IPS-15b (cell line): ENCODE measurements at regions not wholly inside any gene's neighbourhood (a gene's known extent, or its start where the extent isn't known, plus 50 kb on each side); places are given as distances from the start of the nearest gene placed in this dataset.
A peak's percentile ranks its signal among the peaks of the same experiment; 100 is the strongest.

Source experiments
- H3K27me3 ChIP-seq: one replicate; pipeline ENCODE4 v1.6.1; 2013; ENCODE audit warnings: low read length; ENCODE audit not compliant: control insufficient read depth, insufficient read depth
- H3K36me3 ChIP-seq: one replicate; pipeline ENCODE4 v1.6.1; 2013; ENCODE audit warnings: low read length; ENCODE audit not compliant: control insufficient read depth, insufficient read depth
- H3K4me1 ChIP-seq: one replicate; pipeline ENCODE4 v1.6.1; 2013; ENCODE audit warnings: mild to moderate bottlenecking, low read length; ENCODE audit not compliant: control insufficient read depth, insufficient read depth
- H3K4me3 ChIP-seq: one replicate; pipeline ENCODE4 v1.5.1; 2013; ENCODE audit warnings: low read depth, low read length
- H3K9ac ChIP-seq: one replicate; pipeline ENCODE4 v1.6.1; 2013; ENCODE audit warnings: low read depth, mild to moderate bottlenecking, low read length
- H3K9me3 ChIP-seq: one replicate; pipeline ENCODE4 v1.6.1; 2013; ENCODE audit warnings: mild to moderate bottlenecking, low read length; ENCODE audit not compliant: control insufficient read depth, insufficient read depth

DNA sequence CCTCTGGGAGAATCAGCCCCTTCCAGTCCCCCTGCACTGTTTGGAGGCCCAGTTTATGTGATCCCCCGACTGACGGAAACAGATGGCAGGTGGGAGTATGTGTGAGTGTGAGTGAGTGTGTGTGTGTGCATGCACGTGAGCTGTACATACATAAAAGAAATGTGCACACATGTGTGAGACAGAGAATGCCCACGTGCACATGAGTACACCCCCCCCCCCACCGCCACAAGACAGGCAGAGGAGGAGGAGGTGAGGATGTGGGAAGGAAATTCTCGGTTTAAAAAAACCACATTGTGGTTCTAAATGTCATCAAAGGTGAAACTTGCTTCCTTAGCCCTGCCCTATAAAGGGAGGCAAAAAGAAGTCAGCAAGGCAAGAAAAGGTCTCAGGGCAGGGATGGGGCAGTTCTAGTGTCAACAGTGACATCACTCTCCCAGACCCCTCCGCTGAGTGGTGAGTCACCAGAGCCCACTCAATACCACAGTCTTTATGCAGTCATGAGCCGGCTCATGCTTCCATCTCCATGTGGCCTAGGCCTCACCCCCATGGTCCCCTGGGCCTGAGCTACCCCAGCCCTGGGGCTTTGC, 79.2 kb upstream of the HSPA9 start:
- Histone ChIP-seq H3K9me3 (no peaks in the 10 kb centered on the region), H3K9ac (no peak overlapping the region), H3K36me3 (no peaks in the 10 kb centered on the region), H3K4me1 (peaks cover 5% of the 10 kb centered on the region), H3K27me3 (no peaks in the 10 kb centered on the region), H3K4me3 (no peak overlapping the region)

DNA sequence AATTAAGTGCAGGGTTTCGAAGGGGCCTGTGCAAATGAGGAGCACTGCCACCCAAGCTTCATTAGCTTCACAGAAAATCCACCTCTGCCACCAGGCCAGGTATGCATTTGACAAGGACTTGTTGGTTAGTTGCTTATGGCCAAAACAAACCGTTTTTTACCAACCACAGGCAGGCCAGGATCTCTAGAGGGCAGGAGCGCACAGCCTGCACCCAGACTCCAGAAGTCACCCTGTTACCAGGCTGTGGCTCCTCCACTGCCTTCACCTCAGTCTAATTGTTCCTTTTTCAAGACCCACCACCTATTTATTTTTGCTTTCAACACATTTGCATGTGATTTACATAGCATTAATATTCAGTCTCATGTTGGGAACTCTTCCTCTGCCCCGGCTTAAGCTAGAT, 78.3 kb upstream of the HSPA9 start:
- Histone ChIP-seq H3K4me1 (peaks cover 12% of the 10 kb centered on the region), H3K27me3 (no peaks in the 10 kb centered on the region), H3K9me3 (no peaks in the 10 kb centered on the region), H3K36me3 (no peaks in the 10 kb centered on the region), H3K9ac (no peak overlapping the region), H3K4me3 (no peak overlapping the region)

DNA sequence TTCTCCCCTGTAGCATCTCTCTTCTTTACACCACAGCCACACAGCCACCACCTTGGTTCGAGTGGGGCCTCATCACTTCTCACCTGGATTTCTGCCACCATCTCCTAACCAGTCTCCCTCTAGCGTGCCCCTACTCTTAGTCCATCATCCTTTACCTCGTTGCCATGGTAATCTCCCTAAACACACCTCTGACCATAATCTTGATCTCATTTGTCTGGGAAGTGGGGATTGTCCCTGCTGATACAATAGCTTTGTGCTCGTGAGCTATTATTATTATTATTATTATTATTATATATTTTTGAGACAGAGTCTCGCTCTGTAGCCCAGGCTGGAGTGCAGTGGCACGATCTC, 76.5 kb upstream of the HSPA9 start:
- H3K9me3 ChIP-seq = no peaks in the 10 kb centered on the region
- H3K36me3 ChIP-seq = no peaks in the 10 kb centered on the region
- no peak overlapping the region for H3K9ac ChIP-seq
- no peak overlapping the region for H3K4me3 ChIP-seq
- H3K27me3 ChIP-seq = no peaks in the 10 kb centered on the region
- peaks cover 16% of the 10 kb centered on the region for H3K4me1 ChIP-seq

DNA sequence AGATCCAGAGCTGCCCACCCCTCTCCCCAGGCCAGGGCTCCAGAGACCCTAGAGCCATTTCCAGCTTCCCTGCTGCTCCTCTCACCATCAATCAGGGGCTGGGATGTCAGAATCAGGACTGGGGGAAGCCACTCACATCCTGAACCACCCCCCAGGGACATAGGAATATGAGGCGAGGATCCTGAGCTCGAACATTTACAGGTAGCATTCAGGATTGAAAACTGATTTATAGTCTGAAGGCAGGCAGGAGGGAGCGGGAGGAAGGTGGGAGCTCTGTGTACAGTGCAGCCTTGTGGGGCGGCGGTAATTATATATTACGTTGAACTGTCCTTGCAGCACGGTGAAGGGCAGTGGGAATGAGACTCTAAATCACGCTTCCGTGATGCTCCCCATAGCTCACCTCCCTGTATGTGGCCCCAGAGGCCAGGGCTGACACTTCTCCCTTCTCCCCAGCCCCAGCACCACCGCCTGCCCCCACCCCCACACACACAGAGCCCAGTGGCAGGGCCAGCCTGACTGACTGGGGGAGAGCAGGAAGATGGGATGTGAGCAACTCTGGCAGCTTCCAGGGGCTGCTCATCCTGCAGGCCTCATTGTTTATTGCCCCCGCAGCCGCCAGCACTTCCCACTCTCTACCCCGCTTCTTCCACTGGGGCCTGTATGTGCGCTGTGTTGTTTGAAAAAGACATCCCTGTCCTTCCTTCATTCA, 76.0 kb upstream of the HSPA9 start:
- Histone ChIP-seq H3K4me3 (no peak overlapping the region), H3K36me3 (no peaks in the 10 kb centered on the region), H3K9ac (peak overlapping the region; percentile 18), H3K27me3 (no peaks in the 10 kb centered on the region), H3K4me1 (peaks cover 16% of the 10 kb centered on the region), H3K9me3 (no peaks in the 10 kb centered on the region)

DNA sequence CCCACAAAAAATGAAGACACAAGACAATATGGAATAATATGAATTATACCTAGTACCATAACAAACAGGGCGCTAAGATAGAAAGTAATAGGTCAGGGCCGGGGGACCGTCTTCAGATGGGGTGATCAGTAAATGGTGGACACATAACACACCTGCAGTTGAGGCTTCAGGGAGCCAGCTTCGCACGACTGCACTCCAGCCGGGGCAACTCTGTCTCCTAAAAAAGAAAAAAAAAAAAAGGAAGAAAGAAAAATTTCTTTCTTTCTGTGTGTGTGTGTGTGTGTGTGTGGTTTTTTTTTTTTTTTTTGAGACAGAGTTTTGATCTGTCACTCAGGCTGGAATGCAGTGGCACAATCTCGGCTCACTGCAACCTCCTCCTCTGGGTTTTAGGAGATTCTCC, 75.0 kb upstream of the HSPA9 start:
- no peaks in the 10 kb centered on the region for H3K27me3 ChIP-seq
- H3K4me3 ChIP-seq = no peak overlapping the region
- no peaks in the 10 kb centered on the region for H3K9me3 ChIP-seq
- H3K4me1 ChIP-seq = peaks cover 16% of the 10 kb centered on the region
- no peaks in the 10 kb centered on the region for H3K36me3 ChIP-seq
- H3K9ac ChIP-seq = no peak overlapping the region

DNA sequence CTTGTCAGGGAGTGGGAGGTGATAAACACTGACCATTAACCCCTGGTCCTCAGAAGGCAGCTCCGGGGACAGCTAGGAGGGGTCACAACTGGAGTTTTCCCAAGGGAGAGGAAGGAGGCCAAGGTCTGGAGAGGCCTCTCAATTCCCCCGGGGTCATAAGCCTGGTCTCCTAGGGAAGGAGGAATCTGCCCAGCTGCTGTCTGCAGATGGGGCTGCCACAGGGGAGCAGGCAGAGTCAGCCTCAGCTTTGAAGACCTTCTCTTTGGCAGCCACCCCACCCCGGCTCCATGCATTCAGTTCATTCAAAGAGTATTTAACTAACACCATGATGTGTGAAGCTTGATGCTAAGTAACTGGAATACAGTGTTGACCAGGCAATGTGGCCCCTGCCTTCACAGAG, 74.6 kb upstream of the HSPA9 start:
- Histone ChIP-seq H3K9me3 (no peaks in the 10 kb centered on the region), H3K4me1 (peaks cover 16% of the 10 kb centered on the region), H3K27me3 (no peaks in the 10 kb centered on the region), H3K4me3 (no peak overlapping the region), H3K9ac (no peak overlapping the region), H3K36me3 (no peaks in the 10 kb centered on the region)

DNA sequence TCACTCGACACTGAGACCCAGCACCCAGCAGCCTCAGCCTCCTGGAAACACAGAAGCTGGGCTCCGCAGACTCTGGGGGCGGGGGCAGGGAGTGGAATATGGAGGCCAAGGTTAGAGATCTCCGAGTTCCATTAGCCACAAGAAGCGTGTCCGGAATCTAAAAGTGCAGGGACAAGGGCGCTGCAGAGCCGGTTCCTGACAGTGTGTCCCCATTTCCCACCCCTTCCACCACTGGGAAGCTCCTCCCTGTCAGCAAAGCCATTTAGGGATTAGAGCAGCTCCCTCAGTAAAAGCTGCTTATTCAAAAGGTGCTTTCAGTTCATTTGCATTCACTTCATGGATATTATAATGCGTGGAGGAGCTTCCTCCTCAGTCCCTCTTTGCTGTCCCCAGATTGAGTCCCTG, 74.1 kb upstream of the HSPA9 start:
- Histone ChIP-seq H3K9me3 (no peaks in the 10 kb centered on the region), H3K9ac (no peak overlapping the region), H3K4me1 (peaks cover 16% of the 10 kb centered on the region), H3K4me3 (peak overlapping the region; percentile 1), H3K36me3 (no peaks in the 10 kb centered on the region), H3K27me3 (no peaks in the 10 kb centered on the region)

DNA sequence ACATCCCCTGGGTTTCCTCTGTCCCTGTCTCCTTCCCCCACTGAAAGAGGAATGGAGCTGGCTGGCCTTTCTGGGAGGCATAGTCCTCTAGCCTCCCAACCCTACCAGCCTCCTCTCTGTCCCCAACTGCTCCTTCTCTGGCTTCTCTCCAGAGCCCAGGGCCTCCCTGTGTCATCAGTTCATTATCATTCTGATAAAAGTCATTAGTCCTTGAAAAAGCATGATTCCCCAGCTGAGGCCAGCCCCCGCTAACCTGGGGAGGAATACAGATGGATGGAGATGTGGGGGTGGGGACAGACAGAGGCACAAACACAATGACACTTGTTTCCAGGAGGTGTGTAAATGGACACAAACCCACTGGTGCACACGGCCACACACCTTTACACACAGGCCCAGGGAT, 73.6 kb upstream of the HSPA9 start:
- peak overlapping the region; percentile 1 for H3K4me3 ChIP-seq
- H3K27me3 ChIP-seq = no peaks in the 10 kb centered on the region

DNA sequence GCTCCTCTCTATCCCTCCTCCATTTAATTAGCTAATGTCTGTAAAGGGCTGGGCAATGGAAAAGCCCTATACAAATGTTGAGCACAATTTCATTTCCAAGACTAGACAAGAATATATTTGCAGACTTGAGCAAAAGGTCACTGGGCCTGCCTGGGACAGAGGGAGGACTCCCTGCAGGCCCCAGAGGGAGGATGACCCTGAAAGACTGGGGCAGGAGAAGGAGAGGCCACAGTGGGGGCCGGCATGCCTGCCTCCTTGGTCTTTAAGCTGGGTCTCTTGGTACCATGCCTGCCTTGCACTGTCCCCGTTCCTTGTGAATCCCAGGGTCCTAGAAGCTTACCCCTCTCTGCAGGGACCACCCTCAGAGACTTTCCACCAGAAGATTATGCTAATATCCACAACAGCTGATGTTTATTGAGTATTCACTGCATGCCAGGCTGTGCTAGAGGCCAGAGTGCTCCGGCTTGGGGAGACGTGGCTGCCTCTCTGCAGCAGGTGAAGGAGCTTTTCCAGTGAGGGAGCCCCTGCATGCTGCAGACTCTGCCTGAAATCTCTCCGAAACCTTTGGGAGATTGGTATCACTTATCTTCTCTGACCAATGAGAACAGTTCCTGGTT, 72.7 kb upstream of the HSPA9 start:
- Histone ChIP-seq H3K9ac (no peak overlapping the region), H3K4me3 (no peak overlapping the region)

More for the DNA sequence above, 73.6 kb upstream of the HSPA9 start:
- Histone ChIP-seq H3K9me3 (no peaks in the 10 kb centered on the region), H3K36me3 (no peaks in the 10 kb centered on the region), H3K4me1 (peaks cover 16% of the 10 kb centered on the region), H3K9ac (no peak overlapping the region)

DNA sequence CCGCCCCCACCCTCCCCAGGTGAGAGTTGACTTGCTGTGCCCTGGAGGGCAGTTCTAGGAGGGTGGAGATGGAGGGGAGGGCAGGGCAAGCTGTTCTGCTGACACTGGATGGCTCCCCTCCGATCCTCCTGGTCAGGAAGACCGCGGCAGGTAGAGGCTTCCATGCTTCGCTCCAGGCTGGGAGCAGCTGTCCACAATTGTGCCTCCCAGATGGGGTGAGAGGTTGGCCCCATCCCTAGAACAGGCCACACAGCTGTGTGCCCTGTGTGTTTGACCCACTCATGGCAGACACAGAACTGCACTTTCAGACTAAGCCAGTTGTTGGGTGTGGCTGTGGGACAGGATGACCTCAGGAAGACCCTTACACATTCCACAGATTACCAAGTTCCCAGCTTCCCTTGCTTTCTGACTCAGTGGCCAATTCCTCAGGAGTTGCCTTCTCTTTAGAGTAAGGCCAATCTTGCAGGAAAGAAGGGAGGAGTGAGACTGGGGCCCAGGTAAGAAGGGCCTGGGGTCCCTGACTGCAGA, 72.1 kb upstream of the HSPA9 start:
- Histone ChIP-seq H3K9ac (no peak overlapping the region), H3K27me3 (no peaks in the 10 kb centered on the region), H3K4me3 (no peak overlapping the region), H3K9me3 (no peaks in the 10 kb centered on the region), H3K36me3 (no peaks in the 10 kb centered on the region), H3K4me1 (peaks cover 16% of the 10 kb centered on the region)

More for the DNA sequence above, 72.7 kb upstream of the HSPA9 start:
- Histone ChIP-seq H3K36me3 (no peaks in the 10 kb centered on the region), H3K27me3 (no peaks in the 10 kb centered on the region), H3K4me1 (peaks cover 16% of the 10 kb centered on the region), H3K9me3 (no peaks in the 10 kb centered on the region)

DNA sequence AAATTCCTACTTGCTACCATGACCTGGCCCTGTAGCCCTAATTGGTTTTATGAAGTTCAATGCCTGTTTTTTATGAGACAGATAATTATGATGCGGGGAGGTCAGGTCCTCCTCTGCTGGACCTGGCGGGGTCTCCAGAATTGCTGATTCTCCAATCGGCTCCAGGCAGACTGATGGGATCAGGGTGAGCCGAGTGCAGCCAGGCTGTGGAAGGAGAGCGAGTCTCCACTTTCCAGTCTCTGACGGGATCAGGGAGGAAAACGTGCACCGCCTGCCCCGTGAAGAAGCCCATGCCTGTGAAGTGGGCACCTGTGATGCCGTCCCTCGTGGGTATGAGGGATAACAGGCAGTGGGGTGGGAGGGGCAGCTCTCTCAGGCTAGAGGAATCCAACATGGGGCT, 71.5 kb upstream of the HSPA9 start:
- Histone ChIP-seq H3K27me3 (no peaks in the 10 kb centered on the region), H3K9ac (no peak overlapping the region), H3K4me1 (peaks cover 16% of the 10 kb centered on the region), H3K4me3 (no peak overlapping the region), H3K36me3 (no peaks in the 10 kb centered on the region), H3K9me3 (no peaks in the 10 kb centered on the region)
